Natural killer cell (primary cell): ENCODE measurements at regions not wholly inside any gene's neighbourhood (a gene's known extent, or its start where the extent isn't known, plus 50 kb on each side); places are given as distances from the start of the nearest gene placed in this dataset.

ENCODE experiments used
- ATAC-seq, 3 donors: fragments of 150-1000 bp in 2 of 3; fragments of 200-7000 bp in 1 of 3; cut with Tn5 transposase; 1 replicate in 1 of 3; 2 replicates in 2 of 3; pipeline ENCODE4 v1.10.0; 2021; ENCODE audit warnings: mild to moderate bottlenecking in 2 of 3, moderate library complexity in 2 of 3
- DNase-seq, 2 donors: peaks; one replicate each; pipeline versions ENCODE4 v3.0.0 to v3.0.0-alpha.2; 2013 to 2021; ENCODE audit warnings: mixed read lengths in 1 of 2
- H3K27ac ChIP-seq: one replicate; pipeline ENCODE4 v1.5.1; 2013; ENCODE audit warnings: mild to moderate bottlenecking, low read length
- H3K27me3 ChIP-seq: one replicate; pipeline ENCODE4 v1.6.1; 2013; ENCODE audit warnings: low read length; ENCODE audit not compliant: control insufficient read depth, insufficient read depth
- H3K36me3 ChIP-seq: one replicate; pipeline ENCODE4 v1.6.1; 2013; ENCODE audit warnings: low read length; ENCODE audit not compliant: control insufficient read depth, insufficient read depth
- H3K4me1 ChIP-seq: one replicate; pipeline ENCODE4 v1.6.1; 2013; ENCODE audit warnings: low read length; ENCODE audit not compliant: control insufficient read depth, insufficient read depth
- H3K4me3 ChIP-seq: one replicate; pipeline ENCODE4 v1.5.1; 2013; ENCODE audit warnings: low read length
- H3K9me3 ChIP-seq: one replicate; pipeline ENCODE4 v1.6.1; 2013; ENCODE audit warnings: low read length; ENCODE audit not compliant: control insufficient read depth, insufficient read depth
- H3K27ac Mint-ChIP-seq, 2 donors: one replicate each; pipeline ENCODE4 v1.8.0; 2022; ENCODE audit warnings: mild to moderate bottlenecking in 2 of 2, mixed read lengths in 2 of 2, moderate library complexity in 1 of 2
- H3K27me3 Mint-ChIP-seq, 2 donors: one replicate each; pipeline ENCODE4 v1.8.0; 2022; ENCODE audit warnings: low read depth in 2 of 2, mixed read lengths in 2 of 2
- H3K36me3 Mint-ChIP-seq: one replicate; pipeline ENCODE4 v1.8.0; 2022; ENCODE audit warnings: mixed read lengths
- H3K4me1 Mint-ChIP-seq, 2 donors: one replicate each; pipeline ENCODE4 v1.8.0; 2022; ENCODE audit warnings: mixed read lengths in 2 of 2
- H3K4me3 Mint-ChIP-seq: one replicate; pipeline ENCODE4 v1.8.0; 2022; ENCODE audit warnings: mild to moderate bottlenecking, moderate library complexity, mixed read lengths
- H3K9me3 Mint-ChIP-seq, 2 donors: one replicate each; pipeline ENCODE4 v1.8.0; 2022; ENCODE audit warnings: mixed read lengths in 2 of 2
- WGBS: methylation state at CpG from one replicate; pipeline ENCODE4 v1.1.7; 2013; ENCODE audit warnings: missing lambda C conversion rate; ENCODE audit not compliant: insufficient coverage; 5-methylcytosine and 5-hydroxymethylcytosine counted together
- intact Hi-C: fragments of 100-400 bp; cut with micrococcal nuclease; formaldehyde crosslinking; loops from one replicate; pipeline ENCODE4 v1.14.2; 2022
- TF ChIP-seq, protein P1 (sequence below): fragments of 200-600 bp; IDR thresholded peaks from one replicate; pipeline ENCODE4 v1.8.0; 2022; ENCODE audit warnings: antibody characterized with exemption

DNA sequence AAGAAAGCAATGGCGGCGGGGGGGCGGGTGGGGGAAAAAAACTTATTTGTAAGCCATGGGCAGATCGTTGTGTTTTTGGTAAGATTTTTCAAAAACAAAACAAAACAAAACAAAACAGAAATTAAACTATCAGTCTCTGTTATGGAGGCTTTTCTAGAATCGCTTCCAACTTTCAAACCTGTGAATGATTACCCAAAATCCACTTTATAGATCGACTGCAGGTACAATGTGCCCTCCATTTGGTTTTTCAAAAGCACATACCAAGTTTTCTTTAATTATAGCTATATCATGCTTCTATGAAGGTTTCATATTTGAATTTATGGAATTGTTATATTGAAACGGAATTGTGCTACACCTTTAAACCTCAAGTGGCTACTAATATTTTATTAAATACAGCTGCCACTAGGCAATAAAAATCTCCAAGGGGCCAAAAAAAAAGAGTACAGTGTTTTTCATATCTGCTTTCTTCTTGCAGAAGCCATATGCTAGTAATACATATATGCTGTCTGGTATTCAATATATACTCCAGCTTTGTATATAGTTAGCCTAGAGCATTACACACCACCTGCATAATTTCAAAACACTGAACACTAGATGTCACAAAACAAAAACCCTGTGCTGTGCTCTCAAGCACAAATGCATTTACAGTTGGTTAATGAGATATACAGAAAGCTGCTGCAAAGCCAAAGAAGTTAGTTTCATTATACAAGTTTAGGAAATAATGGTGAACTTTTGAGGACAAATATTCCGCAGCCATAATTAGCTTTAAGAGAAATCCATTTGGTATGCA lies 683.8 kb upstream of the NR2F2 start:
- Mint-ChIP-seq H3K27me3 (peaks cover 13 to 21% of the 10 kb centered on the region in 2 donors), H3K36me3 (no peaks in the 10 kb centered on the region), H3K27ac (no peak overlapping the region), H3K4me3 (no peak overlapping the region), H3K9me3 (no peaks in the 10 kb centered on the region), H3K4me1 (no peaks in the 10 kb centered on the region)
- Histone ChIP-seq H3K4me3 (no peak overlapping the region), H3K27me3 (no peaks in the 10 kb centered on the region), H3K4me1 (no peaks in the 10 kb centered on the region), H3K27ac (no peak overlapping the region), H3K9me3 (no peaks in the 10 kb centered on the region), H3K36me3 (no peaks in the 10 kb centered on the region)
- TF ChIP-seq, protein P1, sequence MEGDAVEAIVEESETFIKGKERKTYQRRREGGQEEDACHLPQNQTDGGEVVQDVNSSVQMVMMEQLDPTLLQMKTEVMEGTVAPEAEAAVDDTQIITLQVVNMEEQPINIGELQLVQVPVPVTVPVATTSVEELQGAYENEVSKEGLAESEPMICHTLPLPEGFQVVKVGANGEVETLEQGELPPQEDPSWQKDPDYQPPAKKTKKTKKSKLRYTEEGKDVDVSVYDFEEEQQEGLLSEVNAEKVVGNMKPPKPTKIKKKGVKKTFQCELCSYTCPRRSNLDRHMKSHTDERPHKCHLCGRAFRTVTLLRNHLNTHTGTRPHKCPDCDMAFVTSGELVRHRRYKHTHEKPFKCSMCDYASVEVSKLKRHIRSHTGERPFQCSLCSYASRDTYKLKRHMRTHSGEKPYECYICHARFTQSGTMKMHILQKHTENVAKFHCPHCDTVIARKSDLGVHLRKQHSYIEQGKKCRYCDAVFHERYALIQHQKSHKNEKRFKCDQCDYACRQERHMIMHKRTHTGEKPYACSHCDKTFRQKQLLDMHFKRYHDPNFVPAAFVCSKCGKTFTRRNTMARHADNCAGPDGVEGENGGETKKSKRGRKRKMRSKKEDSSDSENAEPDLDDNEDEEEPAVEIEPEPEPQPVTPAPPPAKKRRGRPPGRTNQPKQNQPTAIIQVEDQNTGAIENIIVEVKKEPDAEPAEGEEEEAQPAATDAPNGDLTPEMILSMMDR, result no peak
- 87% methylated on average over 5 of the region's 8 CpGs for WGBS
- ATAC-seq (no peak), DNase-seq (no peak)
- intact Hi-C loops, result no loop called here

GRCh38 chr15:95647531-95648277 lies 682.8 kb upstream of the NR2F2 start:
- H3K36me3 Mint-ChIP-seq, result no peaks in the 10 kb centered on the region
- H3K4me3 ChIP-seq, result no peak overlapping the region
- H3K4me1 ChIP-seq, result no peaks in the 10 kb centered on the region
- H3K4me1 Mint-ChIP-seq, result no peaks in the 10 kb centered on the region
- H3K27ac Mint-ChIP-seq, result no peak overlapping the region
- intact Hi-C loops, result no loop called here
- TF ChIP-seq, protein P1, result no peak
- no peaks in the 10 kb centered on the region for H3K27me3 ChIP-seq
- H3K36me3 ChIP-seq, result no peaks in the 10 kb centered on the region
- no peak overlapping the region for H3K4me3 Mint-ChIP-seq
- 89% methylated on average over 7 of the region's 10 CpGs for WGBS
- peaks cover 21 to 23% of the 10 kb centered on the region in 2 donors for H3K27me3 Mint-ChIP-seq
- H3K9me3 Mint-ChIP-seq, result no peaks in the 10 kb centered on the region
- ATAC-seq (no peak), DNase-seq (no peak)
- no peak overlapping the region for H3K27ac ChIP-seq
- H3K9me3 ChIP-seq, result no peaks in the 10 kb centered on the region

DNA sequence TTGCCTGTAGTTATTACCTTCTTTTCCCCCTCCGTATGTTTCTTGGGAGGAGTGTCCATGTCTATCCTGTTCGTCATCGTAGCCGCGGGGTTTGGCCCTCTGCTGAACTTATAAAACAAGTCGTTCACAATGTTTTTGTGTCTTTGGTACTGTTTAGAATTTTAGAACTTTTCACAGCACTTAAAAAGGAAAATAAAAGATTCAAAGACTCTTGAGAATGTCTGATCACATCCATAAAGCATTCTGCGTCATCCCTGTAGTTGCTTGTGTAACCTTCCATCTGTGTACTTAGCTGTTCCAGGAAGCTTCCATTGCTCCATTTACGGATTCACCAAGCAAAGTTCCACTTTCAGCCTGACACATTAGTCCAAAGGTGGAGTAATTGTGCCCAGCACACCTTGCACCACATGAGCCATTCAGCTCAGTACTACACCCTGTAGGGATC lies 677.1 kb upstream of the NR2F2 start:
- H3K27ac ChIP-seq, result no peak overlapping the region
- 91% methylated on average over 8 of the region's 8 CpGs for WGBS
- no peak overlapping the region for H3K4me3 ChIP-seq
- Mint-ChIP-seq H3K36me3 (no peaks in the 10 kb centered on the region), H3K9me3 (no peaks in the 10 kb centered on the region), H3K4me1 (no peaks in the 10 kb centered on the region), H3K27me3 (peaks cover 8 to 26% of the 10 kb centered on the region in 2 donors), H3K4me3 (no peak overlapping the region), H3K27ac (no peak overlapping the region)
- intact Hi-C loops, result no loop called here
- TF ChIP-seq, protein P1, result no peak
- H3K27me3 ChIP-seq, result no peaks in the 10 kb centered on the region
- ATAC-seq (no peak), DNase-seq (no peak)
- no peaks in the 10 kb centered on the region for H3K36me3 ChIP-seq
- no peaks in the 10 kb centered on the region for H3K4me1 ChIP-seq
- H3K9me3 ChIP-seq, result no peaks in the 10 kb centered on the region
